ENCODE measurements at regions not wholly inside any gene's neighbourhood (a gene's known extent, or its start where the extent isn't known, plus 50 kb on each side); places are given as distances from the start of the nearest gene placed in this dataset.

- DNase-seq, result no peak
Measured at GRCh38 chr5:125402787-125403186, 656.3 kb upstream of the ZNF608 start.

DNA sequence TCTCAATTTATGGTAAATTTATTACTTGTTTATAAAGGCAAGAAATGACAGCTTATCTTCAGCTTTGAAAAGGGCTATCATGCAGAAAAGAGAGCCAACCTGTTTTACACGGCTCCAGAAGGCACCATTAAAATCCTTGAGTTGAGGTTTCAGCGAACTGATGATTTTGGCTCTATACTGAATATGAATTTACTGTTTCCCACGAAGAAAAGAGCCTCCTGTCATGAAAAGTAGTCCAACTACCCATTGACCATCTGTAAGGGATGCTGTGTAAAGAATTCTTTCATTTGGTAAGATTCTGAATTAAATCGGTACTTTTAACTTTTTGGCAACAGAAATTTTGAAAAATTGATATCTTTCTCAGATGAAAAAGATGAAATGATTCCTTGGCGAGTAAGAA, 657.6 kb upstream of the ZNF608 start:
- no peak for DNase-seq

DNA sequence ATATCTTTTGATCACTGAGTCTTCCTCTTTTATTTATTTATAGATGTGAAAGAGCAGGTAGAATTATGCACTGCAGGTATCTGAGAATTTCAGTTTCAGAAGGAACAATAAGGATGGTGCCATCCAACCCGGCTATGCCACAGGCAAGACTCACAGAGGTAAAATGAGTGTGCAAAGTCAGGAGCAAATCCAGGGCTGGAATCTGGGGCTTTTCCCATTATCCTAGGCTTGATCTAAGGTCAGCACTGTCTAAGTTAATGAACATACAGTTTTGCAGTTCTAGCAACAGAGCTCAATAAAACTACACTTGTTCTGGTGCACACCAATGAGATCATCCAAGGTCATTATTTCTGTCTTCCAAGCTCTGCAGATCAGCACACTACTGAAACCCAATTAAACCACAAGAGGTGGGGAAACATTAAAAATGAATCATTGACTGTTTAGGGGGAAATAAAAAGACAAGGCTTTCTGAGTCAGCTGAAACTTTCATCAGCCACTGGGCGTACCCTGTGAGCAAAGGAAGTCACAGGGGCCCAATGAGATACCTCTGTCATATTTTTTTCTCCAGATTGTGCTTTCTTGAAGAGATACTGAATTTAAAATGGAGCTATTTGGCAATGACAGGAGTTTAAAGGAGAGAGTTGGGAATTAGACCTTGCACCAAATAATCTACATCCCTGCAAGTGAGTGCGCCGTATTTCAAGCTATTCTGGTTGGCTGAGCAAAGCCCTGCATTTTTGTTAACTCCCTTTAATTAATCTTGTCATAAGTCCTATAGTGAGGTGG, 662.2 kb upstream of the ZNF608 start:
- peak in 1 of 5 experiments; percentile 69 for DNase-seq

DNA sequence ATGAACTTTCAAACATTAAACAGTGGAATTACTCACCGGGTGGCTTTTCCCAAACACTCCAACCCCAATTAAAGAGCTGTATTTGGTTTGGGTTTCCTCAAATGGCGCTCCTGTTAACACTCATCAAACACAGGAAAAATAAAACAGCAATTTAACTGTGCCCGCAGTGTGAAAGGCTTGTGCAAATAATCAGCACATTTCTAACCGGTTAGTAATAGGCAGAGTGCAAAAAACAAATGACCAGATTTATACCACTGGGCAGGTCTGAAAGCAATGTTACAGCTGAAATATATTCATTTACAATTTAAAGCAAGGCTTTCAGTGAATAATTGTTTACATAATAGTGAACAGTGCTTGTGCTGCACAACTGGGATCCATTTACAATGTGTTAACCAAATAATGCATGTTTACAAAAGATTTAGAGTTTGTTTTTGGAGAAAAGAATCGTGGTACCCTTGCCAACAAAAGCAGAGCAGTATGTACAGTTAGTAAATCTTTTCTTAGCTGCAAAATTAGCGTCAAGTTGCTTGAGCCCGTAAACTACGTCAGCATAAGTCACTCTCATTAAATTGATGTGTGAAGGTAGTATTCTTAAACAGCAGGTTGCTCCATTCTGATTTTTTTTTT, 662.9 kb upstream of the ZNF608 start:
- no peak for DNase-seq

DNA sequence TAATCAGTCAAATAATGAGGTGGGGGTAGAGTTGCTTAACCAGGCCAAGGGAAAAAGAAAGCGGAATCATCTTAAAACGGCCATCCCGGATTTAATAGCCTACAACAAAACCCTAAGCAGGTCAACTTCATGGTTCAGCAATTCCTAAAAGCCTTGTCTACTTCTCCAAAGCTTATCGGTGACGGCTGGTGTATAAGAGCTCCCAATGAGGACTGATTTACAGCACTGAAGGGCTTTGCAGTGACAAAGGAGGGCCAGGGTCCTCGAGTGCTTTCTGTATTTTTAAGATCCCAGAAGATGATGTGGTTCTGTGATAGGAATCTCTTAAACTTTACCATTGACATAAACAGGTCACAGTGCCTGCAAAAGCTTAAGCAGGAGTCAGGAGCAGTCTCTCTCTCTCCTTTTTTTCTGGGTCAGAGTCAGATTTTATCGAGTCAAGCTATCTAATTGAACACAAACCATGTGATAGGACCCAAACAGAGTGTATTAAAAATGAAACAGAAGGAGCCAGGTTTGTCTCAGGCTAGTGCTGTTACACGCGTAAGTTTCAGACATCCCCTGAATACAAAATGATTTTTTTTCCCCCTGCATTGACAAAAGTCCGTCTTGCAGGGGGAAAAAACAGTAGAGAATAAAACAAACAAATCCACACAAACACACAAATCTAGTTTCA, 663.6 kb upstream of the ZNF608 start:
- peak in 1 of 5 experiments; percentile 17 for DNase-seq

DNA sequence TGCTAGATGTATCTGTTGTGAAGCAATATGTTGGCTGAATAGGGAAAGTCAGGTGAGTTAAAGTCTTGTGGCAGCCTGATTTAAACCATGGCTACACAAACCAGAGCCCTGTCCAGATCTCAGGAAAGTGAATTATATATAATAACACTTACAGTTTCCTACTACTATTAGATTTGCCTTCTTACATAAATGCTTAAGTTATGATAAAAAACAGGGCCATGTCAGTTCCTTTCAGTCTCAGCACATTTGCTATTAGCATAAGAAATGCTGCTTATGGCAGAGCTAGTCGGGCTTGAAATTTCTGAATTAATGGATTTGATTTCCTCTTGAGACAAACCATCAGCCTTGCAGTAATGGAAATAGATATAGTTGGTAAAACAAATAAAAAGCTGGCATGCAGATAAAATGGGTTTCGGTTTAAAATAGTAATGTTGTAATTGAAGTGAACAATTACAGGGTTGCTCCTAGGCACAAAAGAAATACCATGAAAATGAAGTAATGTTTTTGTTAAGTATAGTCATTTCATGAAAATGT, 664.2 kb upstream of the ZNF608 start:
- DNase-seq, result no peak

DNA sequence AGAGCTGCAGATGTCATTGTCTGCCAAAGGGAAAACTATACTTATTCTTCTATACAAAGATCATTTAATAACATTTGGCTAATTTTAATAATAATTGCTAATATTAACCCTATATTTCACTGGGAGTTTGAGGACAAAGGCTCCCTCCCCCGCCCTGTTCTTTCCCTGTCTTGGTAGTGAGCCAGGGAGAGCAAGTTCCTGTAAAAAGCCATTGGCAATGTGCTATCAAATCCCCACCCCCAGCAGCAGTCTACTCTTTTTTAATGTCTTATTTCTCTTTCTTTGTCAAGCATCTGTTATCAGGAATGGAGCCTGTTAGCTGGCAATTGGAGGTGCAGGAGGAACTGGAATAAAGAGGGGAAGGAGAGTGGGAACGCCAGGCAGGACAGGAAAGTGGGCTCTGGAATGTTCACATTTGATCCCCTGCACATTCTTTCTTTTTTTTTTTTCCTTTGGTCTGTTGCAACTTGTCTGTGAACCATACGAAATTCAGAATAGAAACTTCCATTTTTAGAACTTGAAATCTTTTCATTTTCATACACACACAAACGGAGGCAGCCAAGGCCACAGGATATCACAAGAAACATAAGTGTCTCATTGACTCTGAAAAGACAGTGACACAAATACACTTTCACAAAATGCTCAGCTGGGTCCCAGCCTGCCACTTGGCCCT, 664.8 kb upstream of the ZNF608 start:
- no peak for DNase-seq

DNA sequence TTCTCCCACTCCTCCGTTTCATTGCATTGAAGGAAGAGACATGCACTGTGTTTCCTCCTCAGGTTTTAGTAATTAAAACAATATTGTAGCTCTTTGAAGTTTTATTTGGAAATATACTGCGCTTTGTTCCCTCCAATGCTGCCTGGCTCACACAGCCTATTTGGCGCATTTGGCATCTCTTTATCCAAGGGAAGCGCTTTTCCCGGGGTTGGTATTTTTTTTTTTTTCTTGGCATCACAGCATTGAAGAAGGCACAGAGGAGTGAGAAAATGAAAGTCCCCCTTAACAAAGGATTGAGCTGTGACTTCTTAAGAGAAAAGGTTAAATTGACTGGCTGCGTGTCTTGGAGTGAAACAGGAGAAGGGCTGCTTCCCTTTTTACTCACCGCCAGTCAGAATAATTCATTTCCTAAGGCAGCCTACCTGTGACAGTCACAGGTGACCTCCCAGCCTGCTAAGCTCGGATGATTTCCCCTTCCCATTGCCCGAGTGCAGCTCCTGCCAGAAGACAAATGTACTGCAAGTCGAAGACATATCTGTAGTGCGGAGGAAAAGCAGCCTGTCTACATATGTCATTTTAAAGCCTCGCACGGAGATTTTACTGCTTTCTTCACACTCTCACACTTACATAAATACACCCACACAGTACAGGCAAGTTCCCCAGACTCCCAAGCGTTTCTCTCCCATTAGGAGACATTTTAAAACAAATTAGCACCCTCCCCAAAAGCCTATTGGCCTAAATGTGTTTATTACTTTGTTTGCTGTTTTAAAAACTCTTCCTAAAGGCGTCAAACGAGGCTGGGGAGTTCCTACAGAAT, 665.5 kb upstream of the ZNF608 start:
- DNase-seq, result no peak

- peak in 1 of 5 experiments; percentile 19 for DNase-seq
Measured at GRCh38 chr5:125412561-125413495, 666.4 kb upstream of the ZNF608 start.

- DNase-seq, result no peak
Measured at GRCh38 chr5:125413496-125414274, 667.2 kb upstream of the ZNF608 start.

DNA sequence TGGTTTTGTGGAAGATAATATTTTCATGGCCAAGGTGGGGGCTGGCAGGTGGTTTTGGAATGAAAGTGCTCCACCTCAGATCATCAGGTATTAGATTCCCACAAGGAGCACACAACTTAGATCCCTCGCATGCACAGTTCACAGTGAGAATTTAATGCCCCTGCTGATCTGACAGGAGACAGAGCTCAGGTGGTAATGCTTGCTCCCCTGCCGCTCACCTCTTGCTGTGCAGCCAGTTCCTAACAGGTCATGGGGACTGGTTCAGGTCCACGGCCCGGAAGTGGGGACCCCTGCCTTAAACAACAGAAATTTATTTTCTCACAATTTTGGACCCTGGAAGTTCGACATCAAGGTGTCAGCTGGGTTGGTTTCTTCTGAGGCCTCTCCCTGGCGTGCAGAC, 668.7 kb upstream of the ZNF608 start:
- no peak for DNase-seq

DNA sequence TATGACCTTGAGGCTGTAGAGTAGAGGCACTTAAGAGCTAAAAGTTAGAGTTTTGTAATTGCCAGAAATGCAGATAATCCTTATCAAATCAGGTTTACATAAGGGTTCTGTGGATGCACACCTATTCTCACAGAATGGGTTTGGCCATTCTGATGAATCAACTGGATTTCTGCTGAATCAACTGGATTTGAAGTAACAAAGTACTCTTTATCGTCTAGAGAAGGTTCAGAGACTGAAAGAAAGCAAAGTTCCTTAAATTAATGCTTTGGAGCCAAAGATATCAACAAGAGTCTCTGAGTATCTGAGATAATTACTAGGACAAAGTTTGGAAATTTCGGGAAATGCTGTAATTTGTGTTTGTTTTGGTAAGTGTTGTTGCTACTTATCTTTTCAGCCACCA, 669.6 kb upstream of the ZNF608 start:
- DNase-seq, result no peak

DNA sequence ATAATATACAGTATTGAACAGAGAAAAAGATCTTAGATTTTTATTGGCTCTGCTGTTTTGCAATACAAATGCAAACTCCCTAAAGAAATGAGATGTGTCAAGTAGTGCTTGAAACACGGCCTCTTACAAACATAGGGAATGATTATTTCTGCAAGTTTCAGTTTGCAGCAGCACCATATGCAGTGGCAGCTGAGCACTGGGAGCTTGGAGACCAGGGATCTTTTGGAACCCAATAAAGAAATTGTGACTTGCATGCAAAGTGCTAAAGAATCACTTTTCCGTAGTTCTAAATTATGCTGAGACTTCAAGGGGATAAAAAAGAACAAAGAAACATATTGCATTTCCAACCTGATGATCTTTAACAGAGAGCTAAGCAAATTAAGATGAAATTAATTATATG, 674.6 kb upstream of the ZNF608 start:
- DNase-seq, result no peak

GRCh38 chr5:125422342-125422741, 675.9 kb upstream of the ZNF608 start:
- no peak for DNase-seq

- DNase-seq, result no peak
Measured at GRCh38 chr5:125424402-125425141, 678.1 kb upstream of the ZNF608 start.

DNA sequence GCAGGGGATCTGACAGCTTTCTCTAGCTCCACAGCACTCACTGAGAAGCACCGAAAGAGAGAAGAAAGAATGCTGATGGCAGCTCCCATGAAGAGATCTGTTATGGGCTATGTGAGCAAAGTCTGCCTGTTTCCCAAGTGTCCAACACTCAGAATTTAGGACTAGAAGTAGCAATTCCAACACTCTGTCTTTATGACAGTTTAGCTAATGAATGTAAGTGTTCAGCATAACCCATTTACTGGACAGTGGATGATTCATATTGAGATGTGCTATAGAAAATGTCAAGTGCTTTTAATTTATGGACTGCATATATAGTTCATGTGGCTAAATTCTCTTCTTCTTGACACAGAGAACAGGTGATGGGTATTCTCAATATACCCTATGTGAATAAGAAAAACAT, 683.1 kb upstream of the ZNF608 start:
- no peak for DNase-seq

- DNase-seq, result no peak
Measured at GRCh38 chr5:125433457-125433856, 687.0 kb upstream of the ZNF608 start.

DNA sequence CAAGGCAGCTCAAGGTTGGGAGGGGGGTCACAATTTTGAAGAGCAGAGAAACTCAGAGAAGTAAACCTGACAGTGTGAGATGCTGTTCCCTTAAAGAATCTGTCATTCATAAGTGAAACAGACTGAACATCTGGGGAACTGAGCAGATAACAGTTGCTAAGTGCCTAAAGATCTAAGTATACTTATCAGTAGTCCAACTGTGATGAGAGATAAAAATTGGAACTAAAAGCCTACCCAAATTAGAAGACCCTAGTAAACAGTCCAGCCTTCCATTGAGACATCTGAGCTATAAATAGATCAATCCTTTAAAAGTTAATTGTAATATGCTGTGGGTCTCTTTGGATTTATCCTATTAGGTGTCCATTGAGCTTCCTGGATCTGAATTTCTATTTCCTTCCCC, 692.8 kb upstream of the ZNF608 start:
- DNase-seq, result no peak

GRCh38 chr5:125440905-125441304, 694.5 kb upstream of the ZNF608 start:
- DNase-seq, result no peak

Measured in T-helper 2 cell (primary cell).